Endothelial cell (in vitro differentiated cells): ENCODE measurements at regions not wholly inside any gene's neighbourhood (a gene's known extent, or its start where the extent isn't known, plus 50 kb on each side); places are given as distances from the start of the nearest gene placed in this dataset.

Experiments
- DNase-seq: peaks from one replicate; pipeline ENCODE4 v3.0.0; 2021; ENCODE audit warnings: low spot score
- H3K27ac Mint-ChIP-seq: one replicate; pipeline ENCODE4 v1.8.0; 2021; ENCODE audit warnings: mixed read lengths, inconsistent platforms; ENCODE audit not compliant: unreplicated experiment
- H3K27me3 Mint-ChIP-seq: one replicate; pipeline ENCODE4 v1.8.0; 2021; ENCODE audit warnings: mild to moderate bottlenecking, moderate library complexity, mixed read lengths, inconsistent platforms; ENCODE audit not compliant: unreplicated experiment
- H3K36me3 Mint-ChIP-seq: one replicate; pipeline ENCODE4 v1.8.0; 2021; ENCODE audit warnings: mild to moderate bottlenecking, low read depth, mixed read lengths, inconsistent platforms; ENCODE audit not compliant: unreplicated experiment
- H3K4me1 Mint-ChIP-seq: one replicate; pipeline ENCODE4 v1.8.0; 2021; ENCODE audit warnings: mild to moderate bottlenecking, mixed read lengths, inconsistent platforms; ENCODE audit not compliant: unreplicated experiment
- H3K4me3 Mint-ChIP-seq: one replicate; pipeline ENCODE4 v1.8.0; 2021; ENCODE audit warnings: mild to moderate bottlenecking, mixed read lengths, inconsistent platforms; ENCODE audit not compliant: unreplicated experiment
- H3K9me3 Mint-ChIP-seq: one replicate; pipeline ENCODE4 v1.8.0; 2021; ENCODE audit warnings: mixed read lengths, inconsistent platforms; ENCODE audit not compliant: unreplicated experiment
- TF ChIP-seq, protein P1 (sequence below): fragments of 200-600 bp; sonication (generic); IDR thresholded peaks from one replicate; pipeline ENCODE4 v1.5.0; 2021; ENCODE audit warnings: antibody characterized with exemption; ENCODE audit not compliant: unreplicated experiment

- TF ChIP-seq, protein P1, sequence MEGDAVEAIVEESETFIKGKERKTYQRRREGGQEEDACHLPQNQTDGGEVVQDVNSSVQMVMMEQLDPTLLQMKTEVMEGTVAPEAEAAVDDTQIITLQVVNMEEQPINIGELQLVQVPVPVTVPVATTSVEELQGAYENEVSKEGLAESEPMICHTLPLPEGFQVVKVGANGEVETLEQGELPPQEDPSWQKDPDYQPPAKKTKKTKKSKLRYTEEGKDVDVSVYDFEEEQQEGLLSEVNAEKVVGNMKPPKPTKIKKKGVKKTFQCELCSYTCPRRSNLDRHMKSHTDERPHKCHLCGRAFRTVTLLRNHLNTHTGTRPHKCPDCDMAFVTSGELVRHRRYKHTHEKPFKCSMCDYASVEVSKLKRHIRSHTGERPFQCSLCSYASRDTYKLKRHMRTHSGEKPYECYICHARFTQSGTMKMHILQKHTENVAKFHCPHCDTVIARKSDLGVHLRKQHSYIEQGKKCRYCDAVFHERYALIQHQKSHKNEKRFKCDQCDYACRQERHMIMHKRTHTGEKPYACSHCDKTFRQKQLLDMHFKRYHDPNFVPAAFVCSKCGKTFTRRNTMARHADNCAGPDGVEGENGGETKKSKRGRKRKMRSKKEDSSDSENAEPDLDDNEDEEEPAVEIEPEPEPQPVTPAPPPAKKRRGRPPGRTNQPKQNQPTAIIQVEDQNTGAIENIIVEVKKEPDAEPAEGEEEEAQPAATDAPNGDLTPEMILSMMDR, result no peak
- no peak for DNase-seq
- H3K27me3 Mint-ChIP-seq, result peaks cover 2% of the 10 kb centered on the region
- H3K4me1 Mint-ChIP-seq, result peaks cover 3% of the 10 kb centered on the region
- H3K27ac Mint-ChIP-seq, result no peak overlapping the region
- no peak overlapping the region for H3K4me3 Mint-ChIP-seq
- H3K36me3 Mint-ChIP-seq, result no peaks in the 10 kb centered on the region
- no peaks in the 10 kb centered on the region for H3K9me3 Mint-ChIP-seq
Measured at GRCh38 chr2:71938108-71938507, 209.6 kb downstream of the CYP26B1 start.

- H3K27ac Mint-ChIP-seq, result no peak overlapping the region
- peaks cover 2% of the 10 kb centered on the region for H3K27me3 Mint-ChIP-seq
- H3K4me1 Mint-ChIP-seq, result no peaks in the 10 kb centered on the region
- no peak overlapping the region for H3K4me3 Mint-ChIP-seq
- DNase-seq, result no peak
- TF ChIP-seq, protein P1, result no peak
- H3K9me3 Mint-ChIP-seq, result no peaks in the 10 kb centered on the region
- H3K36me3 Mint-ChIP-seq, result no peaks in the 10 kb centered on the region
Measured at GRCh38 chr2:71937396-71937795, 210.3 kb downstream of the CYP26B1 start.

- DNase-seq, result no peak
- H3K27me3 Mint-ChIP-seq, result peaks cover 3% of the 10 kb centered on the region
- TF ChIP-seq, protein P1, result no peak
Measured at GRCh38 chr2:71936076-71937030, 211.3 kb downstream of the CYP26B1 start.

DNA sequence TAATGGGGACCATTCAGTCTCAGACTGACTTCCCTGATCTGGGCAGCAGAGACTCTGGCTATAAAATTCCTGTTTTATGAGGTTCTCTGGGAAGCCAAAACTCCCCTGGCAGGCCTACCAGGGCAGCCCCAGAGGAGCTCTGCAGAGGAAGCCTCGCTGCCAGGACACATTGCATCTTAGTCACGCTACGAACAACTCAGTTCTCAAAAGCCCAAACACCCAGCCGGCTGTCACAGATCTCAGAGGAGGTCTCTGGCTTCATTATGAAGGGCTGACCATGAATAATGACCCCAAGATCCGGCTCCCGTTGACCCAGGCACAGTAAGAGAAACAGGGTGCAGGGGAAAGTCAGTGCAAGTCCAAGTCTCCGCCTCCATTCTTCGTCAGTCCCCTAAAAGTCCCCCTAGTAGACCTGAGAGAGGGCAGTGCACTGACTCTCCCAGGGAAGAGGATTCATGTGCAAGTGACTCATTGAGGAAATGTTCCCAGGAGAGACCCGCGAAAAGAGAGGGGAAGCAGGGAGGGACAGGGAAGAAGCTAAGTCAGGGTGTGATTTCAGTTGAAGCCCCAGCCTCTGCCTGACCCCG, 212.3 kb downstream of the CYP26B1 start:
- H3K4me3 Mint-ChIP-seq, result no peak overlapping the region
- H3K27ac Mint-ChIP-seq, result no peak overlapping the region
- H3K9me3 Mint-ChIP-seq, result no peaks in the 10 kb centered on the region

More at GRCh38 chr2:71936076-71937030, 211.3 kb downstream of the CYP26B1 start:
- Mint-ChIP-seq H3K27ac (no peak overlapping the region), H3K4me1 (no peaks in the 10 kb centered on the region), H3K36me3 (no peaks in the 10 kb centered on the region), H3K9me3 (no peaks in the 10 kb centered on the region), H3K4me3 (no peak overlapping the region)

More for the DNA sequence above, 212.3 kb downstream of the CYP26B1 start:
- H3K36me3 Mint-ChIP-seq, result no peaks in the 10 kb centered on the region
- DNase-seq, result no peak
- H3K4me1 Mint-ChIP-seq, result peaks cover 6% of the 10 kb centered on the region
- peaks cover 3% of the 10 kb centered on the region for H3K27me3 Mint-ChIP-seq
- TF ChIP-seq, protein P1, result no peak
